HG02588 (cell line): ENCODE measurements at regions not wholly inside any gene's neighbourhood (a gene's known extent, or its start where the extent isn't known, plus 50 kb on each side); places are given as distances from the start of the nearest gene placed in this dataset.

Experiments
- ATAC-seq: cut with Tn5 transposase; IDR thresholded peaks from one replicate; pipeline ENCODE4 v1.9.1; 2021; ENCODE audit warnings: mild to moderate bottlenecking, moderate library complexity; ENCODE audit not compliant: unreplicated experiment

- ATAC-seq = no peak
Measured at GRCh38 chr20:20765696-20766365, 53.4 kb upstream of the RALGAPA2 start.

GRCh38 chr20:20763650-20764049, 51.2 kb upstream of the RALGAPA2 start:
- ATAC-seq = no peak
